ENCODE measurements at regions not wholly inside any gene's neighbourhood (a gene's known extent, or its start where the extent isn't known, plus 50 kb on each side); places are given as distances from the start of the nearest gene placed in this dataset.
"Not testable (repeated sequence)": the region's sequence is repeated elsewhere in the genome, so short reads cannot be mapped to it uniquely, and the experiment has no call there.

DNA sequence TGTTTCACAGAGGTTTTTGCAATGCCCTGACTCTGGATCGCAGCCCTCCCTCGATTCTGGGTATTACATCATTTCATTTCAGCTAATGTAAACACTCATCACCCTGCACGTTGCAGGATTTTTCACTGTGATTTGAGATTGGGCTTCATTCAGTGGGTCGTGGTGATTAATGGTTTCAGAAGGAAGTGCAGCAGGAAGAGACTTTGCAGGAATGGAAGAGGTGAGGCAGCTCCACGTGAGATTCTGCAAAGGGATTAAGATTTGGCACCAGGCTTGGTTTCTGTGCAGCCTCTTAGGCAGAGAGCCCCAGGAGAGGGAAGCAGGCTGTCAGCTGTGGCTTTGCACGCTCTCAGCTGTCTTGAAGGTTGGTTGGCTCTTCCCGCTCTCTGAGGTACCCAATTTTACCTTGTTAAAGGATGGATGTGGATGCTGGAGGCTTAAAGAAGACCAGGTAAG lies 95.2 kb downstream of the PLCE1 start:
- DNase-seq: peak; percentile 1

DNA sequence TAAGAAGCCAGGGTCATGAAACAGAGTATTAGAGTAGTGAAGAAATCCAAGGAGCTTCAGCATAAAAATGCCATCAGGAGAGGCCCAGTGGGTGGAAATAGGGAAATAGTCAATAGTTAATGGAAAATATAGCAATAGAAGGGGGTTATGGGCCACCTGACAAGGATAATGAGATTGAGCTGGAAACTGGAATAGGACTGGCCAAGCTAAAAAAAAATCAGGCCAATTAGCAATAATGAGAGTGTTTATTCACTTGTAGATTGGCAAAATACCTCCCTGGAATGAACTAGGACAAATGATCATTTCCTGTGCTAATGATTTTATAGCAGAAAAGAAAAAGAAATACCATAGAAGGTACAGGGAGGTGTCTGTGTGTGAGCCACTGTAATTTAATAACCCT lies 97.9 kb downstream of the PLCE1 start:
- no peak for DNase-seq

DNA sequence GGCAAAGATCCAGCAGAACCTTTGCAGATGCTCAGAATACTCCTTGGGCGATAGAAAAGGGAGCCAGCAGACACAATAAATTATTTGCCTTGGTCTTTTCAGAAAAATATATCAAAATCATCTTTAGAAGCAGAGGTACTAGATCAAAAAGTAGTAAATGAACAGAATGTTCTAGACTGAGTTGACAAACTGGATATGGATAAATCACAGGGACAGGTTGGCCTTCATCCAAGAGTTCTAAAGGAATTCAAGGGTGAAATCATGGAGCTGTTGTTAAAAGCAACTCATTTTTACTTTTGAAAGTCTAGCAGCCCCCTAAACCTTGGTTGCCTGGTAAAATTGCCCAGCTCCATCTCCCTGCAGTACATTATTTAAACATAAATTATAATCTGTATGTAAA lies 99.1 kb downstream of the PLCE1 start:
- DNase-seq: no peak

DNA sequence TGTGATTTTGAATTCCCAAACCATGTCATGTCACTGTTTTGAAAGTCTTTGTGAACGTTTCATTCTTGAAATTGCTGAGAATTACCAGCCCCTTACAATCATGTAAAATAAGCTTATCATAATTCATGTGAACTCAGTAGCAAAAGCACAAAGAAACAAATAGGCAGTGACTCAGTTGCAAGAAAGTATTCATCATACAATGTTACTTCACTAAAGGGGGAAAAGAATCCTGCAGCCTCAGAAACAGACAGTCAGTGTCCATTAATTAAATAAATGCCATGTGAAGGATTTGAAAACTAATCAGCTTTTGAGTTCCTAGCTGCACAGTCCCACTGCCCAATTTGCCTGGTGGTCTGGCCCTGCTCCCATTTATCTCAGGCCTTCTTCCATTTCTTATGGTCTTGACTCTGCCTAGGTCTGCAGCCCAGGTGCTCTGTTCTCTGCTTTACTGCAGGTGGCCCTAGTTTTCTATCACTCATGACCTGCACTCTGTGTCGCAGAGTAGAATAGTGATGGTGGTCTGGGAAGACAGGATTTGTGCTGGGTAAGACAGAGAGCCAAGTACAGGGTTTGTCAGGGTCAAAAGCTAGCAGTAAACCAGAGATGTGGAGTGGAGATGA lies 99.7 kb downstream of the PLCE1 start:
- no peak for DNase-seq

DNA sequence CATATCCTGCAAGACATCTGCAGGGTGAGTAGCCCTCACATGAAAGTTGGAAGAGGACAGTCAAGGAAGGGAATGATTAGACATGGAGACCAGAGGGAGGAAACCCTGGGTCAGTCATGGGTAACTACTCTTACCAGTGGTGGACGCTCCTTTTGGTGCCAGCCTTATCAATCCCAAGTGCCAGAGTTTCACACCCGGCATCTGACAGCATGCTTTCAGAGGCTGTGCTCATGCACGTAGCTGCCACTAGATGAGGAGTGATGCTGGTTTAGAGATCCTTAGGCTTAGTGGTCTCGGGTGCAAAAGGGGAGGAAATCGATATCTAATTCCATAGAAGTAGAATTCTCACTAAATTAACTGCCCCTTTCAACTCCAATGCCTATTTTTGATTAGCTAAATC lies 100.8 kb downstream of the PLCE1 start:
- no peak for DNase-seq

DNA sequence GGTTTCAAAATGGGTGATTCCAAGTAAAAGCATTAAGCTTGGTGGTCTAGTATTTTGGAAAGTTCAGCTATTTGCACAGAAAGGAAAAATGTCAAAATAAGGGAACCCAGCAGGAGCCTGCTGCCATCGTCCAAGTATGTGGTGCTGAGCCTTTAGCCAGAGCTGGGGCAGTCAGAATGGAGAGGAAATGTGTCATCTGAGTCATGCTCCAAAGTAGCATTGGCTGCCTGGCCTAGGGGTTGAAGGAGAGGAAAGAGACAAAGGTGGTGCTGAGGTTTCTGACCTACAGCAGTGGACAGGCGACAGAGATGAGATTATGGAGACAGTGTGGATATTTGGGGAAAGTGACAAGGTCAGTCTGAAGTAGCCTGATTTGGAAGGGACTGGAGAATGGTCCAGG lies 103.9 kb downstream of the PLCE1 start:
- DNase-seq: no peak

DNA sequence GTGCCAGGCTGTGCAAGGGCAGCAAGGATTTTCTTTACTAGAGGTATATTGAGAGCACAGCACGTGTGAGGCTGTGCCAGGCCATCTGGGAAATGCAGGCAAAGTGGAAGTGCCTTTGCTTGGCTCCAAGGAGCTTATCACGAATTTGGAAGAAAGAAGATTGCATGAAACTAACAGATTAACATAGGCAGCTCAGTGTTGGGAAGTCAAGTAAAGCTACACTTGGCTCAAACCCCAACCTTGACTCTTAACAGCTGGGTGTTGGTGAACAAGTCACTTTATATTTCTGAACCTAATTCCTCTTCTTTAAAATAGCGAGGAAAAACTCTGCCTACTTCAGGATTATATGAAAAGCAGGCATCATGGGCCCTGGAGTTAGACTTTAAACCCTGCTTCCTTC lies 105.2 kb downstream of the PLCE1 start:
- DNase-seq: no peak

DNA sequence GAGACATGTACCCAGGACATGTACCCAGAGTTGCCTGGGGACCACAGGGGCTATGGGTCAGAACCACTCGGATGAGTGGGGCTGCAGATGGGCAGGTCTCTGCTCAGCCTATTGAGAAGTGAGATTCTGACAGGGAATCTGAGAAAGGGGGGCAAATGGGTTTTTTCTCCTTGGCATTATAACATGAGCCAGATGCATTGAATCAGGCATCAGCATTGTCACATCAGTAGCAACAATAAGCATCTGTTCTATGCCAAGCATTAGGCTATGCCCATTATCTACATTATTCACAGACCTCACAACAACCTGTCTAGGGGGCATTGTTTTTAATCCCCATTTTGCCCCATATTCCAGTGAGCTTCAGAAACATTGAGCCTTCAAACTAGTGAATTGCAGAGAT lies 108.2 kb downstream of the PLCE1 start:
- DNase-seq: no peak

DNA sequence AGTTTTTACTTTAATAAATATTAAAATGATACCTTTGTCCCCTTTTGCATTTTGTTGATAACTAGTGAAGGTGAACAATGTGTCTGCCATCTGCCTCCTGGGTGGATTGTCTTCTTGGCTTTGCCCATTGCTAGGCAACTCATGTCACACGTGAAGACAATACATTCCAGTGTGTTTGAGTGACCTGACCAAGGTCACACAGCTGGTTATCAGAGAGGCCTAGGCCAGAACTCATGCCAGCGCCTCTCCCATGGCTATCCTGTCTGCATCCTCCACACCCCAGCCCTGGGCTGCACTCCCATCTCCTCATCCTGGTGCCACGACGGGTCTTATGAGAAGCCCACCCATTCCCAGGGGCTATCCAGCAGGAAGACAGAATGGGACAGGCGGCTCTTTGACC lies 108.7 kb downstream of the PLCE1 start:
- no peak for DNase-seq

DNA sequence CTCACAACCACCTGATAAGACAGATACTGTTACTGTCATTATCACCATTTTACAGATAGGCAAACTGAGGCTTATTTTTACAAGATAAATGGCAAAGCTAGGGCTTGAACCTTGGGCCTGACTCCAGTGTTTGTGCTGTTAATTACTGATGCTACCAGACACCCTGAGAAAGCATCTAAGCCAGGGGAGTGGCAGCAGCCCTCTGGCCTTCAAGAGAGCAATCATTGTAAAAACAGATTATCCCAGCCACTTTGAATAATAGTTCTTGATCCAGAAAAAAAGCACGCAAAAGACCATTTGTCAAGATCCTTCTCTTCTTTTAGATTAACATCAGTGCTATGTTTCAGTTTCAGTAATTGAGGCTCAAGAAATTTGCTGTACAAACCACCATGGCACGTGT lies 109.5 kb downstream of the PLCE1 start:
- no peak for DNase-seq

DNA sequence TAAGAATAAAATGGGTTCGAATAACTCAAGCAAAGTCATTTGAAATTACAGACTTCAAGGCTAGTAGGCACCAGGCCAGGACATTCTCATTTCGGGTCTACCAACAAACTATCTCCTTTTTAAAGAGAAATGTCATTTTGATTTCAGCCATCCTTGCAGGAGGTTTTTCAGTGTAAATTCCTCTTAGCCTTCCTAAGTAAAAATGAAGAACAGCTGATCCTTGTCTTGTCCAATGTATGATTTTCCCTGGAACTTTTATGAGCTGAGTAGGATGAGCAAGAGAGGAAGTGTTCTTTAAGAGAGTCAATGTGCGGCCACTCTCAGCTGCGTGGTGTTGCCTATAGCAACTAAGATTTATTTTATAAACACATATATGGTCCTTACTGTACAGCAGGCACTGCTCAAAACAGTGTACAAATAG lies 110.1 kb downstream of the PLCE1 start:
- no peak for DNase-seq

DNA sequence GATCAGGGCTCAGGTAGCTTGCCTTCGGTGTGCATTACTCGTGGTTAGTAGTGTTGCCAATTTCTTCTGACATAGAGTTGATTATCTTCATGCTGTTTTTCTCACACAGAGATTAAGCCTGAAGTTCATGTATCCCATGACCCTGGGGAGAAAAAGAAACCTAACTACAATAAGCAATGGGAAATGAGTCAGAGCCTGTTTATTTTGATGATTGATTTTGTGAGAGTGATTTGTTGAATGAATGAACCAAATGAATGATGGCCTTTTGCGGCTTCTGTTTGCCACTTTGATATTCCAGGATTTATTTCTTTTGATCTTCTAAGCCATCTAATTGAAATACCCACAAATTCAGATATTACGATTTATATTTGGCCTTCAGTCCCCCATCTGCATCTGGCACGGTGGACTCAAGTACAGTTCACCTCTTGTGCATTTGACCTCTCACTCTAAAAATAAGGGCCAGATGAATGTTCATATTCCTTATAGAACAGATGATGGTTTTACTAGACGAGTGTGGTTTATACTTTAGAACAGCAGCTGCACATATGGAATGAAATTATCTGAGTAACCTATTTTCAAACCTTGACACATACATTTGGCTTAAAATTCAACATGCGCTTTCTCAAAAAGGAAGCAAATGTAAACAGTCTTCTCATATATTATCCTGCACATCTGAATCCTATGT lies 110.7 kb downstream of the PLCE1 start:
- no peak for DNase-seq

DNA sequence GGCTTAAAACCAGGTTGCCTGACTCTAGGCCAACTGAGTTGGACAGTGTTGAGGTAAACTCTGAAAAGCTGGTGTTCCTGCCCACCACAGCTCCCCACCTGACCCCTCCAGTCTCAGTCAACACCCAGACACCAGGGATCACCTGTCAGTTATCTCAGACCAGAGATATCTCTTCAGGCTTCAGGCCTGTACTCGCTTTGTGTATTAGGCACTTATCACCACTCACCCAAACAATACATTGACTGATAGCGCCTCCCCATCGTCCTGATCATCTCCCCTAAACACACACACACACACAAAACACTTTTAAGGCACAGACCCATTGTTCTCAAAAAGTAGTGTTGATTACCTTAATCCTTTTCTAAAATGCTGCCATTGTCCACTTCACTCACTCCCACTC lies 111.5 kb downstream of the PLCE1 start:
- DNase-seq: no peak

DNA sequence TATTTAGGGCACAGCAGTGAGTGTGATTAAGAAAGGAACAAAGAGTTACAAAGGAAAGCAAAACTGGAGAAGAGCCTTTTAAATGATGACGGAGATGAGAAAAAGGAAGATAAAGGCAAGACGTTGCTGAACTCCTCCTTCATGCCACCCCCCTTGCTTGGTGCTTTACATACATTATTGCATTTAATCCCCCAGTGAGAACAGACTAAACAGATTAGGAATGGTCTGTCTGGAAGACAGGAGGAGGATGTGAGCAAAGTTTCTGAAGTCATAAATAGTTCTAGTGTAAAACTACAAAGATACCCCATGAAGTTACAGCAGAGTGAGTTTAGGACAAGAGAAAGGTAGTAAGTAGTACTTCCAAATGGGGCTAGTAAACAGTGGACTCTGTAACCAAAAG lies 113.5 kb downstream of the PLCE1 start:
- DNase-seq: no peak

DNA sequence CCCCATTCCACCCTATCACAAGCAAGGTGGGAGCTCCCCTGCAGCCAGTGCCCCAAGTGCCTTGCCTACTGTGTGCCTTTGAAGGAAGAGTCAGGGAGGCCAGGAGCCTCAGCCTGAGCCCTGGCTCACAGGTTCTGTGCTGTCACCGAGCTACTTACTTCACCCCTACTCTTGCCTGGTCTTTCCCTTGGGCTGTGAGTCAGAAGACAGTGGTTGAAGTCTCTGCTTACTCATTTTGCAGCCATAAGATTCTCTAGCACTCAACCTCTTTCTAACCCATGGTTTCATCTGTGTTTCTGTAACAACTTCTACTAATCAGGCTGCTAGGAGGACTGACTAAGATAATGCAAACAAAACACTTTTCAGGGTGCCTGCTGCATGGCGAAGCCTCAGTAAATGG lies 114.5 kb downstream of the PLCE1 start:
- no peak for DNase-seq

DNA sequence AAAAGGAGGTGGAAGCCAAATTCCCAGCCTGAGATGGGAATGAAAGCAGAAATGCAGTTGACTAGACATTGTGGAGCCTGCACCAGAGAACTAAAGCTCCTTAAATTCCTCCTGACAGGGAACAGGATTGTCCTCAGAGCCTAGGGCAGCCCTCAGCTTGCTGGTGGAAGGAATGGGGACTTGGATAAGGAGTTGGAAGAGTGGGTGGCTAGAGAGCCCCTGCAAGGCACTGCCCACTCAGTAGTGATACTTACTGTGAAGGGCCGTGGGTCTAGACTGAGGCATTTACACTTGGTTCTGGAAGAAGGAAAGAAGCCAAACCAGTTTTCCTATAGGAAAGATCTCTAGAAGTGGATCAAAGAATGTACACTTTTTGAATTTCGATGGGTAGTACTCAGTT lies 117.6 kb downstream of the PLCE1 start:
- DNase-seq: no peak

DNA sequence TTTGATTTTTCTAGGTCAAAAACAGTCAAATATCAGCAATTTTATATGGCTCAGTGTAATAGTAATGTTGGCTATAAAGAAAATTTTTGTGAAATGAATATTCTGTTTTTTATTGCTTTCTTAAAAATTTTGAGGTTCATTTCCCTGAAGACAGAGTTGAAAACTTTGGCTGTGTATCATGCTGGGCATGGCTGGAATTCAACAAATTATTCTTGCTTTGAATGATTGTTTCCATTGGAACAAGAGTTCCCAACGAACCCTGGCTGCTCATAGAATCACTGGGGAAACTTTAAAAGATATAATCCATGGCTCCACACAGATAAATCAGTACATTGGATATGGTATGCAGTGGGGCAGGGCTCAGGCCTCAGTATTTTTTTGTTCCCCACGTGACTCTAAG lies 118.6 kb downstream of the PLCE1 start:
- DNase-seq: no peak

DNA sequence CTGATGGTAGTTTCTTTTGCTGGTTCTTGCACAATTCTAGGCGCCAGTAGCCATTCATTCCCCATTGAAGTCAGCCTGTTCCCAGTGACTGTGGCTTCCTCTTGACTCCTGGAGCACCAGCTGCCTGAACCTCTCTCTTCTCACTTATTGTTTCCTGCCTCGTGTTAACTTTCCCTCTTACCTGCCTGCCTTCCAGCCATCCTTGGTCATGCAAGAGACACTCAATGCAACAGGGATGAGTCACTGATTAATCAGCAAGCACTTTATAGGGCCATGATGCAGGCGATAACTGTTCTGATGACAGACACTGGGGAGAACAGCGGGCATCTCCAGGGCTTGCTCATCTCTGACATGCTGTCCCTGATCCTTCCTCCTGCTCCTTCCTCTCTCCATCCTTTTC lies 122.0 kb downstream of the PLCE1 start:
- DNase-seq: no peak

DNA sequence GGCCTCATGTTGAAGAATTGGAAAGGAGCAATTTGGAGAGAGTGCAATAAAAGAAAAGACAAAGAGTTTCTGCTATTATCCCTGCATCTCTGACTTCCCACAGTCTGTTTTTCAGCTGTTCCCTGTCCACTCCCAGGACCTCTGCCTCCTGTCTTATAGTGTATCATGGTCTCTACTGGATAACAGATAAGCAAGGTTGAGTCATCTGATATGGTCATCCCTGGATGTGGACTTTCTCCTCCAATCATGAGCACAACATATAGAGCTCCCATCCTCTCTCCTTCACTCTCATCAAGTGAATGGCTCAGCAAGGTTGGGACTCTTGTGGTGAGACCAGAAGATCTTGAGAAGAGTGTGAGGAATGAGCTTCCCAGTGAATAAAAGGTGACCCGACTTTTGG lies 123.1 kb downstream of the PLCE1 start:
- DNase-seq: no peak

DNA sequence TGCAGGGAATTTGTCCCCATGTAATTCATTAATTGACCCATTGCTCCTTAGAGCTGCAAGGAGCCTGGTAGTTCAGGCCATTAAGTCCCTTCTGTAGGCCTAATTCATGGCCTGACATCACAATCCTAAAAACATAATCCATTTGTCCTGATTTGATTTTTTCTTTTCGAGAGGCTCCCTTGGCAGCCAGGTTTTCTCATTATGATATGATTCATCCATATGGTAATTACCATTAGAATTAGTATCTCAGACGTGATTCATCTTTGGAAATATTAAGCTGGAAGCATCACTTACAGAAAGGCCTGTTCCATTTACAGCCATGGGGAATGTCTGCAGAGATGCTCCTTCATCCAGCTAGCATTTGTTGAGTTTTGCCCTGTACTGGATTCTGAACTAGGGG lies 128.5 kb downstream of the PLCE1 start:
- no peak for DNase-seq

DNA sequence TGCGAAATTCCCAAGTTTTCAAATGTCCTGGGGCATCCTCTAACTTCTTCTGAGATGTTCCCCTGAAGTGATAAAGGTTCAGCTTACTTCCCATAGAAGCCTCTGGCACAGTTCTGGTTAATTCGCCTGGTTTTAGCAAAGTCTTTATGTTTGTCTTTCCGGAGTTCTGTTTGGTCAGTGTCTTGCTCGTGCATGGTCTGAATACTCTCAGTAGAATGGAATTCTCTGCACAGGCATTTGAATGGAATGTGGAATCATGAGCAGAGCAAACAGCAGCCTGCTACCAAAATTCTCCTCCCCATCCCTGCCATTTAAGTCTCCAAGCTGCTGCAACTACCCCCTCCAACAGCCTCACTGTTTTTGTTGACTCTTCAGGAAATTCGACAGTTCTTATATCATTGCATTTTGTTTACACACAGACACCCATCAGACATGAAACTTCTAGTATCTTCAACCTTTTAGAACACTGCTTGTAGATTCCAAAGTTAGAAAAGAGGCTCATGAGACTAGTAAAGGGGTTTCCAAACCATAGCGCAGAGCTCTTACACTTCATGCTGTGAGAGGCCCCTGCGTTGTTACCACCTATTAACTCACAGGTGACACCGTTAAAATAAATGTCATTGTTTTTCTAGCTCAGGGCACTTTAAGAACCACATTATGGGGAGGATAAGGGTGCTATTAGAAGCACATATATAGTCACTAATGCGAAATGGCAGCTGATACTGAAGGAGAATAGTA lies 129.7 kb downstream of the PLCE1 start:
- no peak for DNase-seq

DNA sequence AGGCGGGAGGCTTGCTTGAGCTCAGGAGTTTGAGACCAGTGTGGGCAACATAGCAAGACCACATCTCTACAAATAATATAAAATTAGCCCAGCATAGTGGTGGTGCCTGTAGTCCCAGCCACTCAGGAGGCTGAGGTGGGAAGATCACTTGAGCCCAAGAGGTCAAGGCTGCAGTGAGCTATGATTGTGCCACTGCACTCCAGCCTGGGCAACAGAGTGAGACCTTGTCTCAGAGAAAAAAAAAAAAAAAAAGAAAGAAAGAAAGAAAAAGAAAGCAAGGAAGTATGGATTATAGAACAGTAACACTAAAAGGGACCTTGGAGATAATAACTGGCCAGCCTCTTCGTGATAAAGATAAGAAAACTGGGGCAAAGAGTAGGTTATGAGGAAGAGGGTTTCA lies 130.4 kb downstream of the PLCE1 start:
- not testable (repeated sequence) for DNase-seq

DNA sequence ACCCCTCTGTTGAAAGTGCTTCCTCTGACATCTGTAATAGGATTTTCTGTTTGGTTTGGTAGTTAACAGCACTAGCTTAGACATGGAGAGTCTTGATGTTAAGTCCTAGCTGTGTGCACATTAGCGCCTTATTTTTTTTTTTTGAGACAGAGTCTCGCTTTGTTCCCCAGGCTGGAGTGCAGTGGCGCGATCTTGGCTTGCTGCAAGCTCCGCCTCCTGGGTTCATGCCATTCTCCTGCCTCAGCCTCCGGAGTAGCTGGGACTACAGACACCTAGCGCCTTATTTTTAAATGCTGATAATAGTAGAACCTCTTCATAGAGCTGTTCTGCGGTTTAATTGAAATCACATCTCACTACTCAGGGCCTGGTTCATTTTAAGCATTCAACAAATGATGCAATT lies 131.5 kb downstream of the PLCE1 start:
- DNase-seq: not testable (repeated sequence)

DNA sequence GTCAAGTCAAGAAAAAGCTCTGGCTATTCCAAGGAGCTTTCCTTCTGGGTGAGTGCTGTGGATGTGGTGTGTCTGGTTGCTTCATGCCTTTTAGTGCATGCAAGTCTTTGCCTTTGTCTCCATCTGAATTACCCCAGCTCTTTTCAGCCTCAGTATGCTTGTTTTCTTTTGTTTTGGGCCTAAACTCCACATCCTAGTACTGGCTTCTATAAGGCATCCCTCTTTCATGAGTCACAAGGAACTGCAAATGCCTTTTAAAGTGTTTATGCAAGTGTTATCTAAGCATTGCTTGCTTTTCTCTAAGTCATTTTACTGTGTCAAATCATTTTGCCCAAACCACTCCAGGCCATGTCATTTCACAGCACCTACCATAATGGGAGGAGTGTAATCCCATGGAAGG lies 132.1 kb downstream of the PLCE1 start:
- DNase-seq: no peak
